Large intestine (tissue), 3 donors: ENCODE measurements at regions not wholly inside any gene's neighbourhood (a gene's known extent, or its start where the extent isn't known, plus 50 kb on each side); places are given as distances from the start of the nearest gene placed in this dataset.

ENCODE experiments used
- DNase-seq, 2 donors: peaks; one replicate each; pipeline versions ENCODE4 v3.0.0 to v3.0.0-alpha.2; 2013
- H3K27ac ChIP-seq: one replicate; pipeline ENCODE4 v1.5.1; 2013; ENCODE audit warnings: low read length
- H3K27me3 ChIP-seq: 2 replicates; pipeline ENCODE4 v1.6.1; 2013; ENCODE audit warnings: low read length; ENCODE audit not compliant: control insufficient read depth, insufficient read depth
- H3K36me3 ChIP-seq: 2 replicates; pipeline ENCODE4 v1.6.1; 2013; ENCODE audit warnings: low read length; ENCODE audit not compliant: control insufficient read depth, insufficient read depth
- H3K4me1 ChIP-seq: one replicate; pipeline ENCODE4 v1.6.1; 2013; ENCODE audit warnings: low read length; ENCODE audit not compliant: control insufficient read depth, insufficient read depth
- H3K4me3 ChIP-seq: one replicate; pipeline ENCODE4 v1.5.1; 2013; ENCODE audit warnings: low read length
- H3K9me3 ChIP-seq: one replicate; pipeline ENCODE4 v1.6.1; 2013; ENCODE audit warnings: mild to moderate bottlenecking, low read depth, low read length, moderate library complexity; ENCODE audit not compliant: control insufficient read depth
- WGBS: methylation state at CpG from one replicate; pipeline ENCODE4 v1.1.5; 2013; ENCODE audit warnings: low lambda C conversion rate; ENCODE audit not compliant: insufficient coverage; 5-methylcytosine and 5-hydroxymethylcytosine counted together

DNA sequence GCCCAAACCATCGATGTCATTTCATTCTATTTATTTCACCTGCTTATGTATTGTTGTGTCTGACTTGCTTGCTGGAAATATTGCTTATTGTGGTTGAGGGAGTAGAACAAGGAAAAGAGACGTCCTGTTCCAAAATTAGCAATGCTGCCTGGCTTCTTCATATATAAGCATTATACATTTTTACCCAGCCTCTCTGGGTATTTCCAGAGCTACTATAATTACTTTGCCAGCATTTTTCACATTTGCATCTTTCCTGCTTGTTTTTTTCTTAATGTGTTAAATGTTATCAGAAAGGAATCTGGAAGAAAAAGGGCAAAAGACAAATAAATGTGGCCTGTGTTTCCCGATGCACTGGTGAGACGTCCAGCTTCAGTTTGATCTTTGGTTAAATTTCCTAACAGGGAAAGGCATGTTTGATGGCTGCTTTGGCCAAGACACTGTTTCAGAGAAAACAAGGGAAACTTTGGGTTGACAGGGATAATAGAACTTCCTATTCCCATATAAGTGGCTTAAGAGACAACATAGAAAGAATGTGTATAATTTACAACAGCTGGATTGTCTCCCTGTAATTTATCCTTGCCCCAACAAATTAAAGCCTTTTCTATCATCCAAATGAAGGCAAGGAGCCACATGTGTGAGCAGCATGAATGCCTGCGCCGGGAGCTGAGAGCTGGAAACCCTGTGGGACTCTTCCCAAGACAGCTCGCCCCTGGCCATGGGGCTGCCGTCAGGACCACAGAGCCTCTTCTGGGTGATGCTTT, 671.1 kb upstream of the CELF2 start:
- H3K27ac ChIP-seq: no peak overlapping the region
- WGBS: 60% methylated on average over 1 of the region's 8 CpGs
- H3K27me3 ChIP-seq: no peaks in the 10 kb centered on the region
- no peak overlapping the region for H3K4me3 ChIP-seq
- H3K36me3 ChIP-seq: no peaks in the 10 kb centered on the region
- H3K4me1 ChIP-seq: no peaks in the 10 kb centered on the region
- DNase-seq: peak in 1 of 2 donors; percentile 2
- H3K9me3 ChIP-seq: no peaks in the 10 kb centered on the region

DNA sequence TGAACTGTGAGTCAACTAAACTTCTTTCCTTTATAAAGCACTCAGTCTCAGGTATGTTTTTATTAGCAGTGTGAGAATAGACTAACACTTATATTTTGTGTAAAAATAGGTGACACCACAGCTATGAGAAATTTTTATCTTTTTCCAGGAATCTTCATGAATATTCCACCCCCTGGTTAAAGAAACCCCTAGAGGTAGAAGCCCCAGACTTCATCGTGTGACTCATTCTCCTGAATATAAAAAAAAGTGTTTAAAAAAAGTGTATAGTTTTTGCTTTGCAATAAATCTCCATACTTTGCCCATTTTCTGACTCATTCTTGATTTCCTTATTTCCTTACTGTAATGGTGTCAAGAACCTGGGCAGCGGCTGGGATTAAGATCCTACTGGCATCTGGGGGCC, 667.6 kb upstream of the CELF2 start:
- DNase-seq: no peak
- Histone ChIP-seq H3K9me3 (no peaks in the 10 kb centered on the region), H3K4me1 (no peaks in the 10 kb centered on the region), H3K27ac (no peak overlapping the region), H3K4me3 (no peak overlapping the region), H3K36me3 (no peaks in the 10 kb centered on the region), H3K27me3 (no peaks in the 10 kb centered on the region)
- 100% methylated on average over 1 of the region's 2 CpGs for WGBS

DNA sequence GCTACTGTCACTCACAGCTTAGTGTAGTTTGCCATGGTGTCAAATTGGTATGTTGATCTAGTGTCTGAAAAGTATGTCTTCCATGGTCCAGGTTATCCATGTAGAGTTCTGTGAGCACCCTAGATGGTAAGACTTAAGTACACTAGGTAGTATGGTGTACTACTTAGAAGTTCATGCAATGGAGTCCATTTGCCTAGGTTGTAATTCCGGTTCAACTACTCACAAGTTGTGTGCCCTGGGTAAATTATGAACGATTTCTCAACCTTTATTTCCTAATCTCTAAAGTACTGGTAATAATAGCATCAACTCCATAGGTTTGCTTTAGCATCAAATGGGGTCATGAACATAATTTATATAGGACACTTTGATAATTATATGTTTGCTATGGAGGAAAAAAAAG, 666.2 kb upstream of the CELF2 start:
- Histone ChIP-seq H3K27me3 (no peaks in the 10 kb centered on the region), H3K9me3 (no peaks in the 10 kb centered on the region), H3K36me3 (no peaks in the 10 kb centered on the region), H3K4me1 (no peaks in the 10 kb centered on the region), H3K27ac (no peak overlapping the region), H3K4me3 (no peak overlapping the region)
- DNase-seq: no peak
- 100% methylated on average over 1 of the region's 2 CpGs for WGBS

DNA sequence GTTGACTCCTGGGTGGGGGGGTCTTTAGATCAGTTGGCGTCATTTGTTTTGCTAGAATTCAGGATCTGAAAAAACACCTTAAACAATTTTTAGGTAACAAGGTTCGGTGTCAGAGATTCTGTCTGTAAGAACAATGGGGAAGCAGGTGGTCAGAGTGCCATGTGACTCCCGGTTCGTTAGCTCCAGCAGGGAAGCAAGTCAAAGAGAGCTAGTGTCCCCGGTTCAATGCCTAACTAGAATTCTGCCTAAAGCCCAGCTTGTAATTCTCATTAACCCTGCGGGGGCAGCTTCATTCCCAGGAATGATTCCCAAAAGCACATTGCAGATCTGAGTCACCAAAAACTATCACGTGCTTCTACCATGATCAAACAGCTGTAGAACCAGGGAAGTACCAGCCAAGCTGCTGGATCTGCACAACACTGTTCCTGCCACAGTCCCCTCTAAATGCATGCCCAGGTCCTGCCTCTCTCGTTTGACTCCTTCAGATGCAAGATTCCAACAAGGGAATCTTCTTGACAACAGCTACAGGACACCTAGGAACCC, 664.3 kb upstream of the CELF2 start:
- no peaks in the 10 kb centered on the region for H3K9me3 ChIP-seq
- DNase-seq: no peak
- H3K36me3 ChIP-seq: no peaks in the 10 kb centered on the region
- H3K4me1 ChIP-seq: no peaks in the 10 kb centered on the region
- no peak overlapping the region for H3K27ac ChIP-seq
- no CpG with 5 or more reads among the region's 8 CpGs for WGBS
- no peak overlapping the region for H3K4me3 ChIP-seq
- H3K27me3 ChIP-seq: no peaks in the 10 kb centered on the region

GRCh38 chr10:10359263-10359662, 658.4 kb upstream of the CELF2 start:
- H3K4me1 ChIP-seq: no peaks in the 10 kb centered on the region
- no peaks in the 10 kb centered on the region for H3K36me3 ChIP-seq
- WGBS: 75% methylated on average over 2 of the region's 2 CpGs
- H3K4me3 ChIP-seq: no peak overlapping the region
- no peaks in the 10 kb centered on the region for H3K9me3 ChIP-seq
- no peaks in the 10 kb centered on the region for H3K27me3 ChIP-seq
- DNase-seq: no peak
- H3K27ac ChIP-seq: no peak overlapping the region

DNA sequence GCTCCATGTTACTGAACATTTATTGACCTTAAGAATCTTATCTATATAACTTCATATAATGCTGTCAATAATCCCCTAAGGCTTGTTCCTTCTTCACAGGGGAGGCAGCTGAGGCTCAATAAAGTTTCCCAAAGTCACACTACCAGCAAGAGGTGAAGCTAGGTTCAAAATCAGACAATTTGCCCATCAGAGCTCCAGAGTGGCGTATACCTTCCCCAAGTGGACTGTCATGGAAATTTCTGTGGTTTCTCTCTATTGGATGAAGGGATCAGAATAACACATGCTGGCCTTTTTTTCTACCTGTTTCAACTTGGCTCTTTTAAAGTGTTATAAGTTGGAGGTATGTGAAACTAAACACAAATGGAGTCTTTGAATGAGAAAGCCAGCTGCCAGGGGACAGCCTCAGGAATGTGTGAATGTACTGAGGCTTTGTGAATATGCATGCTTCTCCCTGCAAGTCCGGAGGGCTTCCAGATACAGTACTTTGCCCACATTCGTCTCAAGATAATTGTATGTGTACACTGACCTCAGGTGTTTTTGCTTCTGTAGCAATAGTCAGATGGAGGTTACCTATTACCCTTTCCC, 656.3 kb upstream of the CELF2 start:
- no peak for DNase-seq
- WGBS: no CpG with 5 or more reads among the region's 3 CpGs
- Histone ChIP-seq H3K4me3 (no peak overlapping the region), H3K36me3 (no peaks in the 10 kb centered on the region), H3K4me1 (no peaks in the 10 kb centered on the region), H3K27me3 (no peaks in the 10 kb centered on the region), H3K27ac (no peak overlapping the region), H3K9me3 (no peaks in the 10 kb centered on the region)

GRCh38 chr10:10362800-10363199, 654.9 kb upstream of the CELF2 start:
- H3K4me1 ChIP-seq: no peaks in the 10 kb centered on the region
- 80% methylated on average over 1 of the region's 4 CpGs for WGBS
- no peaks in the 10 kb centered on the region for H3K9me3 ChIP-seq
- H3K27ac ChIP-seq: no peak overlapping the region
- H3K36me3 ChIP-seq: no peaks in the 10 kb centered on the region
- no peak for DNase-seq
- H3K27me3 ChIP-seq: no peaks in the 10 kb centered on the region
- H3K4me3 ChIP-seq: no peak overlapping the region

- Histone ChIP-seq H3K27me3 (no peaks in the 10 kb centered on the region), H3K4me3 (no peak overlapping the region), H3K36me3 (no peaks in the 10 kb centered on the region), H3K27ac (no peak overlapping the region), H3K4me1 (no peaks in the 10 kb centered on the region), H3K9me3 (no peaks in the 10 kb centered on the region)
- no peak for DNase-seq
- WGBS: 80% methylated on average over 3 of the region's 6 CpGs
Observed at GRCh38 chr10:10363217-10363616, 654.5 kb upstream of the CELF2 start.

GRCh38 chr10:10364902-10365301, 652.8 kb upstream of the CELF2 start:
- no peak for DNase-seq
- no peaks in the 10 kb centered on the region for H3K36me3 ChIP-seq
- no peak overlapping the region for H3K4me3 ChIP-seq
- H3K27me3 ChIP-seq: no peaks in the 10 kb centered on the region
- WGBS: 100% methylated on average over 1 of the region's 2 CpGs
- H3K9me3 ChIP-seq: no peaks in the 10 kb centered on the region
- H3K27ac ChIP-seq: no peak overlapping the region
- no peaks in the 10 kb centered on the region for H3K4me1 ChIP-seq

DNA sequence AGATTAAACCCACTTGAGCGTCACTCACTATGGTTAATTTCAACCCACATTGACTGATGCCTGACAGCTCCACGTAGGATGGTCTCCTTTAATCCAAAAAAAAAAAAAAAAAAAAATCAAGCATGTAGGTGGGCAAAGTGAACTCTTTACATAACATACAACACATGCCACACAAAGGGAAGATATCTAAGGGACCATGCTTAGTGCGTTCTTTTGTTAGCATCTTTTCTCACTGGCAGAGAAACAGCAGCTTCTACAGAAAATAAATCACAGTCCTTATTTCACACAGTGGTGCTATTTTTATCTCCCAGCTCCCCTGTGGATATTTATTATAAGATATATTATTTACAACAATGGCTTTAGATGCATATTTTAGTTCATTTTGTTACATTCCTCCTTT, 652.0 kb upstream of the CELF2 start:
- WGBS: 90% methylated on average over 2 of the region's 3 CpGs
- H3K4me1 ChIP-seq: no peaks in the 10 kb centered on the region
- no peak overlapping the region for H3K4me3 ChIP-seq
- DNase-seq: no peak
- no peak overlapping the region for H3K27ac ChIP-seq
- no peaks in the 10 kb centered on the region for H3K9me3 ChIP-seq
- no peaks in the 10 kb centered on the region for H3K27me3 ChIP-seq
- H3K36me3 ChIP-seq: no peaks in the 10 kb centered on the region

DNA sequence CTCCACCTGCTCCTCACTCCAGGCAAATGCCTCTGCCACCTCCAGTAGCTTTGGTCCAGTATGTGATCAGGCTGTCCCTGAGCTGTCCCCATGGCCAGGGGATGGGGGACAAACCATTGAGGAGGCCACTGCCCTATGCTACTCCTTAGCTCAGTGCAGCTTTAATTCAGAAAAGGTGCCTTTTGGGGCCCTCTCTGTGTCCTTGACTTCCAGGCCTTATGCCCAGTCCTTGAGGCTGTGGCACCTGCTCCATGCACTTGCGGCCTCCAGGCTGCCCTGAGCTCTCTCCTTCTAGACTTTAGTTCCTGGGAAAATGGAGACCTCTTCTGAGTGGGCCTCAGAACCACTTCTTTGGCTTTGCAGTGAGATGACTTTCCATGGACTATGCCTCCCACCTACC, 650.8 kb upstream of the CELF2 start:
- no peaks in the 10 kb centered on the region for H3K4me1 ChIP-seq
- H3K4me3 ChIP-seq: no peak overlapping the region
- no peaks in the 10 kb centered on the region for H3K27me3 ChIP-seq
- H3K27ac ChIP-seq: no peak overlapping the region
- H3K36me3 ChIP-seq: no peaks in the 10 kb centered on the region
- DNase-seq: no peak
- WGBS: no CpG with 5 or more reads among the region's 1 CpG
- no peaks in the 10 kb centered on the region for H3K9me3 ChIP-seq
